Liver (tissue), 8 donors: ENCODE measurements at regions not wholly inside any gene's neighbourhood (a gene's known extent, or its start where the extent isn't known, plus 50 kb on each side); places are given as distances from the start of the nearest gene placed in this dataset.

Experiments
- DNase-seq: peaks from one replicate; pipeline ENCODE4 v3.0.0-alpha.2; 2017; ENCODE audit warnings: low spot score
- H3K27ac ChIP-seq, 2 donors: one replicate each; pipeline ENCODE4 v1.7.0; 2013; ENCODE audit warnings: inconsistent platforms in 2 of 2, low read length in 2 of 2, control low read depth in 1 of 2, low read depth in 1 of 2, mild to moderate bottlenecking in 1 of 2
- H3K27me3 ChIP-seq, 4 donors: one replicate each; pipeline versions ENCODE4 v1.6.1 to v1.7.0; 2013; ENCODE audit warnings: low read length in 3 of 4, inconsistent platforms in 1 of 4, mild to moderate bottlenecking in 1 of 4, moderate library complexity in 1 of 4; ENCODE audit not compliant: control insufficient read depth in 4 of 4, insufficient read depth in 4 of 4
- H3K36me3 ChIP-seq, 4 donors: one replicate each; pipeline versions ENCODE4 v1.6.1 to v1.7.0; 2013; ENCODE audit warnings: low read length in 3 of 4, mild to moderate bottlenecking in 3 of 4, low read depth in 1 of 4, moderate library complexity in 1 of 4; ENCODE audit not compliant: control insufficient read depth in 4 of 4, insufficient read depth in 3 of 4
- H3K4me1 ChIP-seq, 4 donors: one replicate each; pipeline versions ENCODE4 v1.6.1 to v1.7.0; 2013; ENCODE audit warnings: low read length in 3 of 4, mild to moderate bottlenecking in 3 of 4, moderate library complexity in 1 of 4; ENCODE audit not compliant: control insufficient read depth in 4 of 4, insufficient read depth in 4 of 4
- H3K4me3 ChIP-seq, 3 donors: one replicate each; pipeline versions ENCODE4 v1.6.1 to v1.7.0; 2013; ENCODE audit warnings: low read length in 3 of 3, control low read depth in 1 of 3, low read depth in 1 of 3, mild to moderate bottlenecking in 1 of 3
- H3K9ac ChIP-seq, 2 donors: one replicate each; pipeline ENCODE4 v1.7.0; 2013; ENCODE audit warnings: low read length in 2 of 2, mild to moderate bottlenecking in 2 of 2, moderate library complexity in 2 of 2, control low read depth in 1 of 2, low read depth in 1 of 2
- H3K9me3 ChIP-seq, 4 donors: one replicate each; pipeline versions ENCODE4 v1.6.1 to v1.7.0; 2013; ENCODE audit warnings: low read length in 3 of 4; ENCODE audit not compliant: control insufficient read depth in 4 of 4
- EGR1 ChIP-seq, 2 donors: IDR thresholded peaks; 2 replicates each; pipeline ENCODE4 v1.6.1; 2016 to 2018; ENCODE audit warnings: antibody characterized with exemption in 2 of 2, low read depth in 2 of 2
- FOXA1 ChIP-seq: IDR thresholded peaks from 2 replicates; pipeline ENCODE4 v1.6.1; 2016; ENCODE audit warnings: antibody characterized with exemption
- FOXA2 ChIP-seq: IDR thresholded peaks from 2 replicates; pipeline ENCODE4 v1.6.1; 2016; ENCODE audit warnings: antibody characterized with exemption
- GABPA ChIP-seq, 2 donors: IDR thresholded peaks in 1 of 2; conservative IDR thresholded peaks in 1 of 2; 2 replicates each; pipeline ENCODE4 v1.6.1; 2016; ENCODE audit warnings: antibody characterized with exemption in 2 of 2, mild to moderate bottlenecking in 1 of 2, moderate library complexity in 1 of 2
- HNF4A ChIP-seq, 2 donors: conservative IDR thresholded peaks; 2 replicates each; pipeline ENCODE4 v1.6.1; 2016; ENCODE audit warnings: antibody characterized with exemption in 2 of 2, mild to moderate bottlenecking in 2 of 2
- HNF4G ChIP-seq: IDR thresholded peaks from 2 replicates; pipeline ENCODE4 v1.6.1; 2016; ENCODE audit warnings: antibody characterized with exemption
- JUND ChIP-seq, 2 donors: IDR thresholded peaks; 2 replicates each; pipeline ENCODE4 v1.6.1; 2016; ENCODE audit warnings: antibody characterized with exemption in 2 of 2
- NR2F2 ChIP-seq: IDR thresholded peaks from 2 replicates; pipeline ENCODE4 v1.6.1; 2016; ENCODE audit warnings: antibody characterized with exemption
- RAD21 ChIP-seq, 2 donors: IDR thresholded peaks; 2 replicates each; pipeline ENCODE4 v1.6.1; 2016; ENCODE audit warnings: antibody characterized with exemption in 2 of 2, mild to moderate bottlenecking in 2 of 2
- RXRA ChIP-seq, 2 donors: IDR thresholded peaks; 2 replicates each; pipeline ENCODE4 v1.6.1; 2017 to 2018; ENCODE audit warnings: antibody characterized with exemption in 2 of 2, mild to moderate bottlenecking in 1 of 2
- SP1 ChIP-seq: IDR thresholded peaks from 2 replicates; pipeline ENCODE4 v1.6.1; 2018; ENCODE audit warnings: antibody characterized with exemption, mild to moderate bottlenecking
- TAF1 ChIP-seq: conservative IDR thresholded peaks from 2 replicates; pipeline ENCODE4 v1.6.1; 2016; ENCODE audit warnings: antibody characterized with exemption, mild to moderate bottlenecking
- YY1 ChIP-seq: IDR thresholded peaks from 2 replicates; pipeline ENCODE4 v1.6.1; 2016; ENCODE audit warnings: antibody characterized with exemption, mild to moderate bottlenecking
- WGBS: extraction: QIAGEN DNeasy Blood & Tissue Kit; methylation state at CpG from one replicate; pipeline ENCODE4 v1.1.7; 2013; 5-methylcytosine and 5-hydroxymethylcytosine counted together
- TF ChIP-seq, protein P1 (sequence below): IDR thresholded peaks from 2 replicates; pipeline ENCODE4 v1.6.1; 2016; ENCODE audit warnings: antibody characterized with exemption, mild to moderate bottlenecking
- TF ChIP-seq, protein P2 (sequence below): IDR thresholded peaks from 2 replicates; pipeline ENCODE4 v1.6.1; 2016; ENCODE audit warnings: antibody characterized with exemption
- TF ChIP-seq, protein P3 (sequence below): IDR thresholded peaks from 2 replicates; pipeline ENCODE4 v1.6.1; 2016; ENCODE audit warnings: antibody characterized with exemption
- TF ChIP-seq, protein P4 (sequence below): fragments of 150-350 bp; IDR thresholded peaks from 2 replicates; pipeline ENCODE4 v1.5.1; 2017; ENCODE audit warnings: improper control_type of control experiment, low read depth, low read length; ENCODE audit not compliant: missing input control
- donor health status: healthy.
- donor health status: healthy.
- donor health status: healthy.
- donor health status: healthy.
- donor health status: healthy.

DNA sequence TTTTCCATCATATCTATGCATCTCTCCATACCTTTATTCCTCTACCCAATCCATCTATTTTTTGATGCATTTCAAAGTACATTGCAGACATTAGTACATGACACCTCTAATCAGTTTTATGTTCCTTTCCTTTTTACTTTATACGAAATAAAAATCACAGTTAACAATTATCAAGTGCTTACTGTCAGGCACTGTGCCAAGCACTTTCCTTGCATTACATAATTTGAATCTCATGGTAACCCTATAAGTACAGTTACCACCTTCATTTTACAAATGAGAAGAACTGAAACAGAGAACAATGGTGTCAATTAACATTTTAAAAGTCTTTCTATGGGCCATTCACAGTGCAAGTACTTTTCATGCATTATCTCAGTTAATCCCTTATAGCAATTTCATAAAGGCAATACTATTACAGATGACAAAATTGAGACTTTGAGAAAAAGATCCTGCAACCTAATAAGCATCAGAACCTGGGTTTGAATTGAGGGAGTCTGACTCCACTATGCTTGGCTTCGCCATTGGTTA, 544.4 kb upstream of the TNP1 start:
- no peak for TF ChIP-seq FOXA1
- TF ChIP-seq, protein P1, sequence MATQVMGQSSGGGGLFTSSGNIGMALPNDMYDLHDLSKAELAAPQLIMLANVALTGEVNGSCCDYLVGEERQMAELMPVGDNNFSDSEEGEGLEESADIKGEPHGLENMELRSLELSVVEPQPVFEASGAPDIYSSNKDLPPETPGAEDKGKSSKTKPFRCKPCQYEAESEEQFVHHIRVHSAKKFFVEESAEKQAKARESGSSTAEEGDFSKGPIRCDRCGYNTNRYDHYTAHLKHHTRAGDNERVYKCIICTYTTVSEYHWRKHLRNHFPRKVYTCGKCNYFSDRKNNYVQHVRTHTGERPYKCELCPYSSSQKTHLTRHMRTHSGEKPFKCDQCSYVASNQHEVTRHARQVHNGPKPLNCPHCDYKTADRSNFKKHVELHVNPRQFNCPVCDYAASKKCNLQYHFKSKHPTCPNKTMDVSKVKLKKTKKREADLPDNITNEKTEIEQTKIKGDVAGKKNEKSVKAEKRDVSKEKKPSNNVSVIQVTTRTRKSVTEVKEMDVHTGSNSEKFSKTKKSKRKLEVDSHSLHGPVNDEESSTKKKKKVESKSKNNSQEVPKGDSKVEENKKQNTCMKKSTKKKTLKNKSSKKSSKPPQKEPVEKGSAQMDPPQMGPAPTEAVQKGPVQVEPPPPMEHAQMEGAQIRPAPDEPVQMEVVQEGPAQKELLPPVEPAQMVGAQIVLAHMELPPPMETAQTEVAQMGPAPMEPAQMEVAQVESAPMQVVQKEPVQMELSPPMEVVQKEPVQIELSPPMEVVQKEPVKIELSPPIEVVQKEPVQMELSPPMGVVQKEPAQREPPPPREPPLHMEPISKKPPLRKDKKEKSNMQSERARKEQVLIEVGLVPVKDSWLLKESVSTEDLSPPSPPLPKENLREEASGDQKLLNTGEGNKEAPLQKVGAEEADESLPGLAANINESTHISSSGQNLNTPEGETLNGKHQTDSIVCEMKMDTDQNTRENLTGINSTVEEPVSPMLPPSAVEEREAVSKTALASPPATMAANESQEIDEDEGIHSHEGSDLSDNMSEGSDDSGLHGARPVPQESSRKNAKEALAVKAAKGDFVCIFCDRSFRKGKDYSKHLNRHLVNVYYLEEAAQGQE, result no peak
- TF ChIP-seq, protein P2, sequence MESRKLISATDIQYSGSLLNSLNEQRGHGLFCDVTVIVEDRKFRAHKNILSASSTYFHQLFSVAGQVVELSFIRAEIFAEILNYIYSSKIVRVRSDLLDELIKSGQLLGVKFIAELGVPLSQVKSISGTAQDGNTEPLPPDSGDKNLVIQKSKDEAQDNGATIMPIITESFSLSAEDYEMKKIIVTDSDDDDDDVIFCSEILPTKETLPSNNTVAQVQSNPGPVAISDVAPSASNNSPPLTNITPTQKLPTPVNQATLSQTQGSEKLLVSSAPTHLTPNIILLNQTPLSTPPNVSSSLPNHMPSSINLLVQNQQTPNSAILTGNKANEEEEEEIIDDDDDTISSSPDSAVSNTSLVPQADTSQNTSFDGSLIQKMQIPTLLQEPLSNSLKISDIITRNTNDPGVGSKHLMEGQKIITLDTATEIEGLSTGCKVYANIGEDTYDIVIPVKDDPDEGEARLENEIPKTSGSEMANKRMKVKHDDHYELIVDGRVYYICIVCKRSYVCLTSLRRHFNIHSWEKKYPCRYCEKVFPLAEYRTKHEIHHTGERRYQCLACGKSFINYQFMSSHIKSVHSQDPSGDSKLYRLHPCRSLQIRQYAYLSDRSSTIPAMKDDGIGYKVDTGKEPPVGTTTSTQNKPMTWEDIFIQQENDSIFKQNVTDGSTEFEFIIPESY, result no peak
- no peak for TF ChIP-seq JUND (IDR thresholded peaks at IDR 0.05)
- no peak for TF ChIP-seq EGR1 (IDR thresholded peaks at IDR 0.05; ENCODE audit: low read depth in 2 of 2)
- no peak for TF ChIP-seq SP1
- TF ChIP-seq GABPA (IDR thresholded peaks at IDR 0.05 in 1 of 2, conservative IDR thresholded peaks at IDR 0.05 in 1 of 2), result no peak
- TF ChIP-seq TAF1, result no peak
- TF ChIP-seq HNF4G, result no peak
- TF ChIP-seq, protein P3, sequence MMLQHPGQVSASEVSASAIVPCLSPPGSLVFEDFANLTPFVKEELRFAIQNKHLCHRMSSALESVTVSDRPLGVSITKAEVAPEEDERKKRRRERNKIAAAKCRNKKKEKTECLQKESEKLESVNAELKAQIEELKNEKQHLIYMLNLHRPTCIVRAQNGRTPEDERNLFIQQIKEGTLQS, result no peak
- TF ChIP-seq FOXA2, result no peak
- no peak overlapping the region for H3K27ac ChIP-seq
- 67% methylated on average over 2 of the region's 2 CpGs for WGBS
- no peaks in the 10 kb centered on the region for H3K4me1 ChIP-seq
- no peaks in the 10 kb centered on the region for H3K9me3 ChIP-seq
- DNase-seq, result no peak
- H3K9ac ChIP-seq, result no peak overlapping the region
- no peaks in the 10 kb centered on the region for H3K27me3 ChIP-seq
- H3K4me3 ChIP-seq, result no peak overlapping the region
- H3K36me3 ChIP-seq, result no peaks in the 10 kb centered on the region

DNA sequence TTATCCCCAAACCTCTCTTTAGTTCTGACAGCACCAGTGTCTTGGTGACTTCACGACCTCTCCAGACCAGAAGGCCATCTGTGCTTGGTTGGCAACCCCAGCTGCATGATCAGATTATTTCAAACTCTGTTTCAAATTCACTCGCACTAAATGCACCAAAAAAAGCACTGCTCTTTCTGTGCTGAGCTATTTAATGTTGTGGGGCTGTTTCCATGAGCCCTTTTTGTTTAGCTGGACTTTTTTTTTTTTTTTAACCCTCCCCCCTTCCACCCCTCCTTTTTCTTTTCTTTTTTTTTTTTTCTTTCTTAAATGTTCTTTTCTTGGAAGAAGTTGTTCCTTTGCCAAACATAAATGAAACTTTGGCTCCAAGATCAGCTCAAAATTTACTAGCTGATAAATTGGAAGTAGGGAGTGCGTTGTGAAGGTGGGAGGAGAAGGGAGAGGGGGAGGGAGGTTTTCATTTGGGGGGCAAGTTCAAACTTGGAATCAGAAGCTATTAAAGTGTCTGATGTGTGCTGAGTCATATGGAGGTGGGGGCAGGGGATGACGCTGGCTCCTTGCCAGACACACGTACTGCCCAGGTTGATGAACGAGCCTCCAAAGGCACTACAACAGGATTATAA, 543.0 kb upstream of the TNP1 start:
- H3K27me3 ChIP-seq, result no peaks in the 10 kb centered on the region
- H3K9ac ChIP-seq, result no peak overlapping the region
- H3K4me3 ChIP-seq, result no peak overlapping the region
- no peaks in the 10 kb centered on the region for H3K36me3 ChIP-seq
- WGBS, result 51% methylated on average over 6 of the region's 6 CpGs
- no peaks in the 10 kb centered on the region for H3K9me3 ChIP-seq
- no peak for DNase-seq
- no peak overlapping the region for H3K27ac ChIP-seq
- TF ChIP-seq RXRA (IDR thresholded peaks at IDR 0.05) (no peak), FOXA2 (no peak), YY1 (no peak), RAD21 (IDR thresholded peaks at IDR 0.05) (no peak), FOXA1 (no peak), GABPA (IDR thresholded peaks at IDR 0.05 in 1 of 2, conservative IDR thresholded peaks at IDR 0.05 in 1 of 2) (no peak), HNF4G (no peak), HNF4A (conservative IDR thresholded peaks at IDR 0.05) (no peak), TAF1 (no peak), EGR1 (IDR thresholded peaks at IDR 0.05; ENCODE audit: low read depth in 2 of 2) (no peak), SP1 (no peak), NR2F2 (no peak)
- TF ChIP-seq, protein P4, sequence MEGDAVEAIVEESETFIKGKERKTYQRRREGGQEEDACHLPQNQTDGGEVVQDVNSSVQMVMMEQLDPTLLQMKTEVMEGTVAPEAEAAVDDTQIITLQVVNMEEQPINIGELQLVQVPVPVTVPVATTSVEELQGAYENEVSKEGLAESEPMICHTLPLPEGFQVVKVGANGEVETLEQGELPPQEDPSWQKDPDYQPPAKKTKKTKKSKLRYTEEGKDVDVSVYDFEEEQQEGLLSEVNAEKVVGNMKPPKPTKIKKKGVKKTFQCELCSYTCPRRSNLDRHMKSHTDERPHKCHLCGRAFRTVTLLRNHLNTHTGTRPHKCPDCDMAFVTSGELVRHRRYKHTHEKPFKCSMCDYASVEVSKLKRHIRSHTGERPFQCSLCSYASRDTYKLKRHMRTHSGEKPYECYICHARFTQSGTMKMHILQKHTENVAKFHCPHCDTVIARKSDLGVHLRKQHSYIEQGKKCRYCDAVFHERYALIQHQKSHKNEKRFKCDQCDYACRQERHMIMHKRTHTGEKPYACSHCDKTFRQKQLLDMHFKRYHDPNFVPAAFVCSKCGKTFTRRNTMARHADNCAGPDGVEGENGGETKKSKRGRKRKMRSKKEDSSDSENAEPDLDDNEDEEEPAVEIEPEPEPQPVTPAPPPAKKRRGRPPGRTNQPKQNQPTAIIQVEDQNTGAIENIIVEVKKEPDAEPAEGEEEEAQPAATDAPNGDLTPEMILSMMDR, result no peak
- TF ChIP-seq, protein P2, result no peak
- TF ChIP-seq, protein P3, result no peak
- no peaks in the 10 kb centered on the region for H3K4me1 ChIP-seq
